MCF 10A (cell line): ENCODE measurements at regions not wholly inside any gene's neighbourhood (a gene's known extent, or its start where the extent isn't known, plus 50 kb on each side); places are given as distances from the start of the nearest gene placed in this dataset.

Experiments used
- BruUV-seq: library from RNA; stranded (reverse); fragments of 400-500 nt; replicated peaks from 2 replicates; lab custom pipeline; 2021; lab: Mats Ljungman, UMichigan
- CTCF ChIA-PET: fragments of 300-600 bp; sonication (Branson Sonifier 250); formaldehyde crosslinking; extraction: SDS; loops from one replicate; lab custom pipeline; 2021; ENCODE audit warnings: antibody characterized with exemption, inconsistent platforms; lab: Yijun Ruan, JAX
- POLR2A ChIA-PET: fragments of 300-600, 350-650 bp; sonication (Branson Sonifier 250); formaldehyde crosslinking; extraction: SDS; loops from one replicate; lab custom pipeline; 2020; ENCODE audit warnings: antibody characterized with exemption, inconsistent platforms; lab: Yijun Ruan, JAX
- DNase-seq: peaks from one replicate; pipeline ENCODE4 v3.0.0-alpha.2; 2018; ENCODE audit not compliant: unreplicated experiment
- H3K27ac Mint-ChIP-seq: one replicate; pipeline ENCODE4 v1.8.0; 2022; ENCODE audit warnings: mild to moderate bottlenecking, low read depth, mixed read lengths; ENCODE audit not compliant: unreplicated experiment
- H3K27me3 Mint-ChIP-seq: one replicate; pipeline ENCODE4 v1.8.0; 2022; ENCODE audit warnings: mixed read lengths; ENCODE audit not compliant: insufficient read depth, unreplicated experiment
- H3K36me3 Mint-ChIP-seq: one replicate; pipeline ENCODE4 v1.8.0; 2022; ENCODE audit warnings: mild to moderate bottlenecking, moderate library complexity, mixed read lengths; ENCODE audit not compliant: insufficient read depth, unreplicated experiment
- H3K4me1 Mint-ChIP-seq: one replicate; pipeline ENCODE4 v1.8.0; 2022; ENCODE audit warnings: mixed read lengths; ENCODE audit not compliant: insufficient read depth, unreplicated experiment
- H3K4me3 Mint-ChIP-seq: one replicate; pipeline ENCODE4 v1.8.0; 2022; ENCODE audit warnings: mild to moderate bottlenecking, moderate library complexity, mixed read lengths; ENCODE audit not compliant: unreplicated experiment
- H3K9me3 Mint-ChIP-seq: one replicate; pipeline ENCODE4 v1.8.0; 2022; ENCODE audit warnings: mixed read lengths; ENCODE audit not compliant: unreplicated experiment
- intact Hi-C: fragments of 100-400 bp; cut with micrococcal nuclease; formaldehyde crosslinking; loops from 2 replicates; pipeline ENCODE4 v1.14.1; 2022
- TF ChIP-seq, protein P1 (sequence below): fragments of 200-600 bp; IDR thresholded peaks from one replicate; pipeline ENCODE4 v1.8.0; 2022; ENCODE audit warnings: antibody characterized with exemption, mild to moderate bottlenecking; ENCODE audit not compliant: unreplicated experiment

DNA sequence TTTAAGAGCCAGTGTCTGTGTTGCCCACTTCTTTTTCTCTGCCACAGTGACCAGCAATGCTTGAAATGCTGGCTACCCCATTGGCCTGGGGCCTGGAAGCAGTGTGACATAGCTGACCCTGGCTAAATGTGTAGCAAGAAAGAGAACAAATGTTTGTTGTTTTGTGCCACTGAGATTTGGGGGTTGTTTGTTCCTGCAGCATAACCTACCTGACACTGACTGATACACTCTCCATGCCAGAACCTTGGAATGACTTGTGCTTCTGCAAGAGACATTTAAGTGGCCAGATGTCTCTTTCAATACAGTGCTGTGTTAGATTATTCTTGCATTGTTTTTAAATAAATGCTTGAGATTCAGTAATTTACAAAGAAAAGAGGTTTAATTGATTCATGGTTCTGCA lies 411.5 kb downstream of the TYW1 start:
- Mint-ChIP-seq H3K4me1 (no peaks in the 10 kb centered on the region), H3K27ac (no peak overlapping the region), H3K27me3 (no peaks in the 10 kb centered on the region), H3K4me3 (no peak overlapping the region), H3K9me3 (peaks cover 20% of the 10 kb centered on the region), H3K36me3 (no peaks in the 10 kb centered on the region)
- BruUV-seq: no TSS peak
- intact Hi-C loops: no loop called here
- TF ChIP-seq, protein P1, sequence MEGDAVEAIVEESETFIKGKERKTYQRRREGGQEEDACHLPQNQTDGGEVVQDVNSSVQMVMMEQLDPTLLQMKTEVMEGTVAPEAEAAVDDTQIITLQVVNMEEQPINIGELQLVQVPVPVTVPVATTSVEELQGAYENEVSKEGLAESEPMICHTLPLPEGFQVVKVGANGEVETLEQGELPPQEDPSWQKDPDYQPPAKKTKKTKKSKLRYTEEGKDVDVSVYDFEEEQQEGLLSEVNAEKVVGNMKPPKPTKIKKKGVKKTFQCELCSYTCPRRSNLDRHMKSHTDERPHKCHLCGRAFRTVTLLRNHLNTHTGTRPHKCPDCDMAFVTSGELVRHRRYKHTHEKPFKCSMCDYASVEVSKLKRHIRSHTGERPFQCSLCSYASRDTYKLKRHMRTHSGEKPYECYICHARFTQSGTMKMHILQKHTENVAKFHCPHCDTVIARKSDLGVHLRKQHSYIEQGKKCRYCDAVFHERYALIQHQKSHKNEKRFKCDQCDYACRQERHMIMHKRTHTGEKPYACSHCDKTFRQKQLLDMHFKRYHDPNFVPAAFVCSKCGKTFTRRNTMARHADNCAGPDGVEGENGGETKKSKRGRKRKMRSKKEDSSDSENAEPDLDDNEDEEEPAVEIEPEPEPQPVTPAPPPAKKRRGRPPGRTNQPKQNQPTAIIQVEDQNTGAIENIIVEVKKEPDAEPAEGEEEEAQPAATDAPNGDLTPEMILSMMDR: no peak
- POLR2A ChIA-PET: no interaction called here
- no peak for DNase-seq
- CTCF ChIA-PET: no interaction called here

DNA sequence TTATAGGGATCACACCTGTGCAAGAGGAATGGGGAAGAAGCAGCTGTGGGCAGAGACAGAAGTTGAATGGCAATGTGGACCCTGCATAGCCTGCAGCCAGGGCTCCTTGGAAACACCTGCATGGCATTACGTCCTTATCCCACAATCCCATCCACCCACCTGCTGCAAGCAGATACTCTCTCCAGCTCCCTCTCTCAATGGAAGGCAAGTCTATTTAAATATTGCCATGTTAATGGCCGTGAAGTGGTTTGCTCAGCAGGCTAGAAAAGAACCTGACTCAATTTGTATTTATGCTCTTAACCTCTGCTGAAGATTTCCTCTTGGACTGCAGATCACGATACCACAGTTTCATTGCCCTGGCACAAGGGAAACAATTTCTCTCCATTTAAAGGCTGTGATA lies 417.0 kb downstream of the TYW1 start:
- Mint-ChIP-seq H3K36me3 (no peaks in the 10 kb centered on the region), H3K27me3 (no peaks in the 10 kb centered on the region), H3K4me3 (no peak overlapping the region), H3K9me3 (peaks cover 47% of the 10 kb centered on the region), H3K4me1 (no peaks in the 10 kb centered on the region), H3K27ac (no peak overlapping the region)
- ChIA-PET CTCF (no interaction called here), POLR2A (no interaction called here)
- TF ChIP-seq, protein P1: no peak
- no peak for DNase-seq
- intact Hi-C loops: no loop called here
- no TSS peak for BruUV-seq

DNA sequence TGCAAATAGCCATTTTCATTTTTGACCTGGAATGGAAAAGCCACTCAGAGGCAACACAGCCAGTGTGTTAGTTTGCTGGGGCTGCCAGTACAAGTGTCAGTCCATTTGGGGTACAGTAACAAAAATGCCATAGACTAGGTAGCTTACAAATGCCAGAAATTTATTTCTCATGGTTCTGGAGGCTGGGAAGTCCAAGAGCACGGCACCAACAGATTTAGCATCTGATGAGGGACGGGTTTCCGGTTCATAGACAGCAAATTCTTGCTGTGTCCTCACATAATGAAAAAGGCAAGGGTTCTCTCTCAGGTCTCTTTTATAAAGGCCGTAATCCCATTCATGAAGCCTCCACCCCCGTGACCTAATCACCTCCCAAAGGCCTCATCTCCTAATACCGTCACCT lies 418.2 kb downstream of the TYW1 start:
- intact Hi-C loops: no loop called here
- CTCF ChIA-PET: no interaction called here
- H3K27me3 Mint-ChIP-seq: no peaks in the 10 kb centered on the region
- no peaks in the 10 kb centered on the region for H3K36me3 Mint-ChIP-seq
- no TSS peak for BruUV-seq
- POLR2A ChIA-PET: no interaction called here
- no peak for DNase-seq
- H3K4me3 Mint-ChIP-seq: no peak overlapping the region
- no peak overlapping the region for H3K27ac Mint-ChIP-seq
- peaks cover 41% of the 10 kb centered on the region for H3K9me3 Mint-ChIP-seq
- TF ChIP-seq, protein P1: no peak
- no peaks in the 10 kb centered on the region for H3K4me1 Mint-ChIP-seq

DNA sequence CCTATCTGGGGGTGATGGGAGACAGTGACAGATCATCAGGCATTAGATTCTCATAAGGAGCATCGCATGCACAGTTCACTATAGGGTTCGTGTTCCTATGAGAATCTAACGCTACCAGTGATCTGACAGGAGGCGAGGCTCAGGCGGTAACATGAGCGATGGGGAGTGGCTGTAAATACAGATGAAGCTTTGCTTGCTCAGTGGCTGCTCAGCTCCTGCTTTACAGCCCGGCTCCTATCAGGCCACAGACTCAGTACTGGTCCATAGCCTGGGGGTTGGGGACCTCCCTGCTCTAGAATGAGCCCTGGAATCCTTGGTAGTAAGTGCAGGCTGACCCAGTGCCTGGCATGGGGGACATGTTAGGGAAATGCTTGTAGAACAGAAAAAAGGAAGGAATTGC lies 426.0 kb downstream of the TYW1 start:
- Mint-ChIP-seq H3K36me3 (no peaks in the 10 kb centered on the region), H3K4me1 (no peaks in the 10 kb centered on the region), H3K9me3 (peaks cover 7% of the 10 kb centered on the region), H3K4me3 (no peak overlapping the region), H3K27ac (no peak overlapping the region), H3K27me3 (no peaks in the 10 kb centered on the region)
- DNase-seq: no peak
- intact Hi-C loops: no loop called here
- TF ChIP-seq, protein P1: no peak
- ChIA-PET CTCF (no interaction called here), POLR2A (no interaction called here)
- BruUV-seq: no TSS peak
